OCI-LY7 (cell line): ENCODE measurements at regions not wholly inside any gene's neighbourhood (a gene's known extent, or its start where the extent isn't known, plus 50 kb on each side); places are given as distances from the start of the nearest gene placed in this dataset.

Source experiments
- BruUV-seq: library from RNA; stranded (reverse); fragments of 400-500 nt; replicated peaks from 2 replicates; lab custom pipeline; 2021; lab: Mats Ljungman, UMichigan
- CTCF ChIA-PET: fragments of 300-600 bp; sonication (Branson Sonifier 250); formaldehyde crosslinking; loops from one replicate; lab custom pipeline; 2022; ENCODE audit warnings: antibody characterized with exemption; ENCODE audit not compliant: unreplicated experiment; lab: Charles Lee
- POLR2A ChIA-PET: fragments of 300-600 bp; sonication (Branson Sonifier 250); formaldehyde crosslinking; loops from one replicate; lab custom pipeline; 2022; ENCODE audit warnings: antibody characterized with exemption; lab: Charles Lee
- DNase-seq: peaks from one replicate; pipeline ENCODE4 v3.0.0-alpha.2; 2015; ENCODE audit warnings: low spot score
- H2AFZ ChIP-seq: fragments of 200-600 bp; sonication (generic), shearing (Covaris generic); 2 replicates; pipeline ENCODE4 v1.6.1; 2014; ENCODE audit warnings: mild to moderate bottlenecking, antibody characterized with exemption, low read length, moderate library complexity
- H3K27ac ChIP-seq: fragments of 200-600 bp; sonication (generic); 2 replicates; pipeline ENCODE4 v1.5.1; 2014; ENCODE audit warnings: mixed run types, low read depth, mild to moderate bottlenecking, moderate library complexity, low read length, inconsistent platforms; ENCODE audit not compliant: poor library complexity, severe bottlenecking
- H3K36me3 ChIP-seq: fragments of 200-600 bp; sonication (generic); 2 replicates; pipeline ENCODE4 v1.6.1; 2014; ENCODE audit warnings: mild to moderate bottlenecking, antibody characterized with exemption, low read length, moderate library complexity, mixed read lengths; ENCODE audit not compliant: insufficient read depth
- H3K4me1 ChIP-seq: fragments of 200-600 bp; sonication (generic); 2 replicates; pipeline ENCODE4 v1.5.1; 2014; ENCODE audit warnings: mild to moderate bottlenecking, low read length; ENCODE audit not compliant: insufficient read depth, poor library complexity, severe bottlenecking
- H3K4me2 ChIP-seq: fragments of 200-600 bp; sonication (generic); 2 replicates; pipeline ENCODE4 v1.6.1; 2014; ENCODE audit warnings: mild to moderate bottlenecking, low read length
- H3K4me3 ChIP-seq: fragments of 200-600 bp; sonication (generic); 2 replicates; pipeline ENCODE4 v1.5.1; 2014; ENCODE audit warnings: mild to moderate bottlenecking, low read depth, low read length; ENCODE audit not compliant: poor library complexity, severe bottlenecking
- H3K79me2 ChIP-seq: fragments of 200-600 bp; sonication (generic); 2 replicates; pipeline ENCODE4 v1.6.1; 2016; ENCODE audit warnings: low read depth, mild to moderate bottlenecking, low read length, moderate library complexity, mixed read lengths; ENCODE audit not compliant: insufficient read depth
- H3K9me2 ChIP-seq: fragments of 200-600 bp; sonication (generic); 2 replicates; pipeline ENCODE4 v1.6.1; 2016; ENCODE audit warnings: mild to moderate bottlenecking, low read length, mixed read lengths; ENCODE audit not compliant: insufficient read depth
- H3K9me3 ChIP-seq: fragments of 200-600 bp; sonication (generic); 2 replicates; pipeline ENCODE4 v1.6.1; 2014; ENCODE audit warnings: mild to moderate bottlenecking, mixed run types, low read length, mixed read lengths
- H4K20me1 ChIP-seq: fragments of 200-600 bp; sonication (generic); 2 replicates; pipeline ENCODE4 v1.6.1; 2014; ENCODE audit warnings: mild to moderate bottlenecking, antibody characterized with exemption, low read length, moderate library complexity, mixed read lengths; ENCODE audit not compliant: insufficient read depth
- CTCF ChIP-seq: fragments of 200-600 bp; sonication (generic); conservative IDR thresholded peaks from 2 replicates; pipeline ENCODE4 v1.5.1; 2014; ENCODE audit warnings: mild to moderate bottlenecking, antibody characterized with exemption, low read length, moderate library complexity, mixed read lengths
- EZH2phosphoT487 ChIP-seq: fragments of 200-600 bp; sonication (generic); IDR thresholded peaks from 2 replicates; pipeline ENCODE4 v1.6.1; 2018; ENCODE audit warnings: low read depth, borderline replicate concordance, mild to moderate bottlenecking, mixed run types, antibody characterized with exemption, low read length, moderate library complexity, mixed read lengths
- intact Hi-C: fragments of 100-400 bp; cut with micrococcal nuclease; formaldehyde crosslinking; loops from one replicate; pipeline ENCODE4 v1.10.0; 2022; ENCODE audit not compliant: unreplicated experiment

GRCh38 chr7:118003476-118003875, 130.2 kb upstream of the CTTNBP2 start:
- Histone ChIP-seq H2AFZ (no peak overlapping the region), H3K9me3 (no peaks in the 10 kb centered on the region), H3K79me2 (no peaks in the 10 kb centered on the region), H3K4me1 (no peaks in the 10 kb centered on the region), H3K27ac (no peak overlapping the region), H3K4me2 (no peak overlapping the region), H4K20me1 (no peaks in the 10 kb centered on the region), H3K4me3 (no peak overlapping the region), H3K36me3 (no peaks in the 10 kb centered on the region), H3K9me2 (no peaks in the 10 kb centered on the region)
- TF ChIP-seq EZH2phosphoT487 (no peak), CTCF (no peak)
- BruUV-seq: no TSS peak
- POLR2A ChIA-PET: interaction anchor here (0.6 kb wide), 1 partner anchor 1442 kb away, joined by 3 read pairs; no protein-coding TSS in a partner anchor
- CTCF ChIA-PET: no interaction called here
- no peak for DNase-seq
- intact Hi-C loops: no loop called here

- intact Hi-C loops: no loop called here
- ChIA-PET CTCF (no interaction called here), POLR2A (interaction anchor here (1.1 kb wide), 1 partner anchor 121 kb away, joined by 6 read pairs; no protein-coding TSS in a partner anchor)
- BruUV-seq: no TSS peak
- Histone ChIP-seq H3K4me2 (no peak overlapping the region), H3K36me3 (no peaks in the 10 kb centered on the region), H2AFZ (no peak overlapping the region), H3K4me1 (no peaks in the 10 kb centered on the region), H3K9me2 (no peaks in the 10 kb centered on the region), H3K9me3 (no peaks in the 10 kb centered on the region), H3K4me3 (no peak overlapping the region), H3K27ac (no peak overlapping the region), H4K20me1 (no peaks in the 10 kb centered on the region), H3K79me2 (no peaks in the 10 kb centered on the region)
- TF ChIP-seq EZH2phosphoT487 (no peak), CTCF (no peak)
- DNase-seq: no peak
These were observed 131.8 kb upstream of the CTTNBP2 start for GRCh38 chr7:118005026-118005425.

DNA sequence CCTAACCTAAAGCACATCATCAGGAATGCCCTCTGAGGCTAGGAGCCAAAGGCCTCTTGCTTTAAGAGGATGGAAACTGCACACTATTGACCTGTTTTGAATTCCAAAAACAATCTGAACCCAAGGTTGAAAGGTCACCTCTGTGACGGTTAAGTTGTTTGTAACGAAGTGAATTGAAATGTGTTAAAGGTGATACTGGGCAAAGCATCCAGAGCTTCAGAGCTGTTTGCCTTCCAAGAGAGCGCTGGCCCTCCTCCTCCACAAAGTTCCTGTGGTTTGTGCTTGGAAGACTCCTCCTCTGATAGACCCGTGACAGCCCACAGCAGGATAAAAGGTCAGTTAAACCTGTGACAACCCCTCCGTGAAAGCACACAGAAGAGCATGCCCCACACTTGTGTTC, 133.7 kb upstream of the CTTNBP2 start:
- no peak overlapping the region for H3K27ac ChIP-seq
- CTCF ChIA-PET: no interaction called here
- intact Hi-C loops: no loop called here

More for the DNA sequence above, 133.7 kb upstream of the CTTNBP2 start:
- no peak overlapping the region for H3K4me3 ChIP-seq
- H3K79me2 ChIP-seq: no peaks in the 10 kb centered on the region
- no peak overlapping the region for H2AFZ ChIP-seq
- DNase-seq: no peak
- no peaks in the 10 kb centered on the region for H3K36me3 ChIP-seq
- H3K9me3 ChIP-seq: no peaks in the 10 kb centered on the region
- POLR2A ChIA-PET: interaction anchor here (0.6 kb wide), 1 partner anchor 308 kb away, joined by 3 read pairs; no protein-coding TSS in a partner anchor
- H3K4me2 ChIP-seq: no peak overlapping the region
- no peaks in the 10 kb centered on the region for H4K20me1 ChIP-seq
- no peaks in the 10 kb centered on the region for H3K4me1 ChIP-seq
- no TSS peak for BruUV-seq
- TF ChIP-seq EZH2phosphoT487 (no peak), CTCF (no peak)
- H3K9me2 ChIP-seq: no peaks in the 10 kb centered on the region
